ENCODE measurements at regions not wholly inside any gene's neighbourhood (a gene's known extent, or its start where the extent isn't known, plus 50 kb on each side); places are given as distances from the start of the nearest gene placed in this dataset.

- TF ChIP-seq, protein P1, sequence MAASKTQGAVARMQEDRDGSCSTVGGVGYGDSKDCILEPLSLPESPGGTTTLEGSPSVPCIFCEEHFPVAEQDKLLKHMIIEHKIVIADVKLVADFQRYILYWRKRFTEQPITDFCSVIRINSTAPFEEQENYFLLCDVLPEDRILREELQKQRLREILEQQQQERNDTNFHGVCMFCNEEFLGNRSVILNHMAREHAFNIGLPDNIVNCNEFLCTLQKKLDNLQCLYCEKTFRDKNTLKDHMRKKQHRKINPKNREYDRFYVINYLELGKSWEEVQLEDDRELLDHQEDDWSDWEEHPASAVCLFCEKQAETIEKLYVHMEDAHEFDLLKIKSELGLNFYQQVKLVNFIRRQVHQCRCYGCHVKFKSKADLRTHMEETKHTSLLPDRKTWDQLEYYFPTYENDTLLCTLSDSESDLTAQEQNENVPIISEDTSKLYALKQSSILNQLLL (CRISPR knock-in tag; IDR thresholded peaks at IDR 0.05; ENCODE audit: borderline replicate concordance): no peak
- no peak for TF ChIP-seq ZNF12 (CRISPR knock-in tag; IDR thresholded peaks at IDR 0.05)
- TF ChIP-seq SRSF1 (IDR thresholded peaks at IDR 0.05; ENCODE audit: low read depth, low read length): no peak
- peak; percentile 55 for TF ChIP-seq SMARCA4 (IDR thresholded peaks at IDR 0.05)
- no peak for TF ChIP-seq GABPA (tag; conservative IDR thresholded peaks at IDR 0.05; ENCODE audit: low read depth)
- TF ChIP-seq NFIC (IDR thresholded peaks at IDR 0.05): peak; percentile 100
- no peak for TF ChIP-seq FOXA1 (IDR thresholded peaks at IDR 0.05; ENCODE audit: borderline replicate concordance)
- no peak for TF ChIP-seq MBD2 (IDR thresholded peaks at IDR 0.05; ENCODE audit: borderline replicate concordance, low read depth)
- no peak for TF ChIP-seq ZNF23 (CRISPR knock-in tag; IDR thresholded peaks at IDR 0.05)
- TF ChIP-seq NCOR1 (IDR thresholded peaks at IDR 0.05): peak; percentile 56; the same call in 1 of the 2 replicates
- TF ChIP-seq ZNF124 (CRISPR knock-in tag; IDR thresholded peaks at IDR 0.05): no peak
- TF ChIP-seq EHMT2 (IDR thresholded peaks at IDR 0.05): 0 out of 2 replicates have a peak, but pooled peaks have one; percentile 39
- TF ChIP-seq ZNF592 (IDR thresholded peaks at IDR 0.05): peak; percentile 80; the same call in 1 of the 2 replicates
- 0 out of 2 replicates have a peak, but pooled peaks have one; percentile 20 for TF ChIP-seq SOX6 (IDR thresholded peaks at IDR 0.05)
- no peak for TF ChIP-seq ZFP36 (IDR thresholded peaks at IDR 0.05; ENCODE audit: low read depth, low read length, partially characterized antibody)
- TF ChIP-seq CXXC5 (CRISPR knock-in tag; IDR thresholded peaks at IDR 0.05): 0 out of 2 replicates have a peak, but pooled peaks have one; percentile 45
- no peak for TF ChIP-seq PCBP1 (IDR thresholded peaks at IDR 0.05; ENCODE audit: low read depth, low read length, poor library complexity, severe bottlenecking)
- TF ChIP-seq ZNF224 (CRISPR knock-in tag; IDR thresholded peaks at IDR 0.05): no peak
- TF ChIP-seq HMBOX1 (IDR thresholded peaks at IDR 0.05): peak; percentile 67
- TF ChIP-seq L3MBTL2 (IDR thresholded peaks at IDR 0.05): peak; percentile 51
- TF ChIP-seq ZFP1 (CRISPR knock-in tag; IDR thresholded peaks at IDR 0.05): no peak
- TF ChIP-seq, protein P2, sequence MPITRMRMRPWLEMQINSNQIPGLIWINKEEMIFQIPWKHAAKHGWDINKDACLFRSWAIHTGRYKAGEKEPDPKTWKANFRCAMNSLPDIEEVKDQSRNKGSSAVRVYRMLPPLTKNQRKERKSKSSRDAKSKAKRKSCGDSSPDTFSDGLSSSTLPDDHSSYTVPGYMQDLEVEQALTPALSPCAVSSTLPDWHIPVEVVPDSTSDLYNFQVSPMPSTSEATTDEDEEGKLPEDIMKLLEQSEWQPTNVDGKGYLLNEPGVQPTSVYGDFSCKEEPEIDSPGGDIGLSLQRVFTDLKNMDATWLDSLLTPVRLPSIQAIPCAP (CRISPR knock-in tag; IDR thresholded peaks at IDR 0.05; ENCODE audit: borderline replicate concordance): no peak
Measured at GRCh38 chr2:62287899-62288880, 92.3 kb downstream of the B3GNT2 start (continued).
